Activated CD8-positive, alpha-beta memory T cell treated with anti-CD3 and anti-CD28 coated beads for 24 hours (primary cell): ENCODE measurements at regions not wholly inside any gene's neighbourhood (a gene's known extent, or its start where the extent isn't known, plus 50 kb on each side); places are given as distances from the start of the nearest gene placed in this dataset.

Experiments used
- DNase-seq: peaks from one replicate; pipeline ENCODE4 v3.0.0-alpha.2; 2020

- no peak for DNase-seq
Observed at GRCh38 chr10:120984221-120984620, 133.1 kb downstream of the WDR11 start.

- DNase-seq = no peak
Observed at GRCh38 chr10:120987359-120987758, 136.2 kb downstream of the WDR11 start.

- DNase-seq = no peak
Observed at GRCh38 chr10:120988751-120989150, 137.6 kb downstream of the WDR11 start.

GRCh38 chr10:120989279-120989678 is 138.1 kb downstream of the WDR11 start:
- no peak for DNase-seq

GRCh38 chr10:120989996-120990598 is 138.9 kb downstream of the WDR11 start:
- DNase-seq = no peak

GRCh38 chr10:120990831-120991230 is 139.7 kb downstream of the WDR11 start:
- DNase-seq = no peak

GRCh38 chr10:120993089-120993488 is 141.9 kb downstream of the WDR11 start:
- DNase-seq = no peak

- DNase-seq = no peak
Observed at GRCh38 chr10:120995768-120996167, 144.6 kb downstream of the WDR11 start.

GRCh38 chr10:120996456-120997034 is 145.4 kb downstream of the WDR11 start:
- DNase-seq = no peak

- DNase-seq = no peak
Observed at GRCh38 chr10:120997313-120997712, 146.2 kb downstream of the WDR11 start.

- DNase-seq = no peak
Observed at GRCh38 chr10:120997756-120998155, 146.6 kb downstream of the WDR11 start.

- DNase-seq = no peak
Observed at GRCh38 chr10:120998251-120998650, 147.1 kb downstream of the WDR11 start.

GRCh38 chr10:120998782-120999285 is 147.7 kb downstream of the WDR11 start:
- DNase-seq = no peak

- no peak for DNase-seq
Observed at GRCh38 chr10:120999868-121000267, 148.7 kb downstream of the WDR11 start.

GRCh38 chr10:121002586-121003205 is 151.5 kb downstream of the WDR11 start:
- DNase-seq = no peak

- no peak for DNase-seq
Observed at GRCh38 chr10:121005948-121006587, 154.9 kb downstream of the WDR11 start.

GRCh38 chr10:121007264-121007663 is 156.1 kb downstream of the WDR11 start:
- no peak for DNase-seq

- no peak for DNase-seq
Observed at GRCh38 chr10:121015916-121016315, 164.8 kb downstream of the WDR11 start.

GRCh38 chr10:121024905-121025584 is 173.9 kb downstream of the WDR11 start:
- no peak for DNase-seq

GRCh38 chr10:121025731-121026130 is 174.6 kb downstream of the WDR11 start:
- DNase-seq = no peak

- no peak for DNase-seq
Observed at GRCh38 chr10:121027371-121027770, 176.2 kb downstream of the WDR11 start.

- no peak for DNase-seq
Observed at GRCh38 chr10:121032460-121032859, 181.3 kb downstream of the WDR11 start.

- DNase-seq = no peak
Observed at GRCh38 chr10:121033366-121033765, 182.2 kb downstream of the WDR11 start.
